ACHN (cell line): ENCODE measurements at regions not wholly inside any gene's neighbourhood (a gene's known extent, or its start where the extent isn't known, plus 50 kb on each side); places are given as distances from the start of the nearest gene placed in this dataset.

Experiments used
- DNase-seq: peaks from one replicate; pipeline ENCODE4 v3.0.0-alpha.2; 2015
- in situ Hi-C: cut with HindIII; loops from 2 replicates; pipeline ENCODE4 v1.10.0; 2017; ENCODE audit warnings: low sequenced_read_pairs, low pct_ligation_motif_present, low pct_unique_long_range_greater_than_20kb

- in situ Hi-C loops, result no loop called here
- no peak for DNase-seq
Observed at GRCh38 chr3:178159691-178160220, 376.5 kb upstream of the KCNMB2 start.

DNA sequence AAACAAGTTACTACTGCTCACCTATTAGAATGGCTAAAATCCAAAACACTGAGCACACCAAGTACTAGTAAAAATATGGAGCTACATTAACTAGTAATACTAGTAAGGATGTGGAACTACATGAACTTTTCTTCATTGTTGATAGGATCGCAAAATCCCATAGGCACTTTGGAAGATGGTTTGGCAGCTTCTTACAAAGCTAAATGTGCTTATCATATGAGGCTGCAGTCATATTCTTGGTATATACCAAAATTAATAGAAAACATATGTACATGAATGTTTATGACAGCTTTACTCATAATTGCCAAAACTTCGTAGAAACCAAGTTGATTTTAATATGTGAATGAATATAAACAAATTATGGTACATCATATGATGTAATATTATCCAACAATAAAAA, 366.8 kb upstream of the KCNMB2 start:
- DNase-seq, result no peak
- in situ Hi-C loops, result no loop called here

- in situ Hi-C loops, result no loop called here
- peak; percentile 22 for DNase-seq
Observed at GRCh38 chr3:178170698-178171535, 365.3 kb upstream of the KCNMB2 start.

DNA sequence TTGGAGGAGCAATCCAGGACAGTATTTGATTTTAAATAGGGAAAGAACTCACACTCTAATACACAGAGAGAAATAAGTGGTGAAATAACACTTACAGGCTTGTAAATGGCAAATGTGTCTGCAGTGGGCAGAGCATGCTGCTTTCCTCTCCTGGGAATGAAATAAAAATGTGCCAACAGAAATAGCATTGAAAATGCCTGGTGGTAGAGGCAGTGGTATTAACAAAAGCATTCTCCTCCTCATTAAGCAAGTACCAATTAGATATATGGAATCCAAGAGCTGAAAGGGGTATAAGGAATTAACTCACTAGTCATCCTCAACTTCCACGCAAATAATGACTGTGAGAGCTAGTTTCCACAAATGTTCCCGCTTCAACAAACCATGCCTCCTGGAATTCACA, 364.1 kb upstream of the KCNMB2 start:
- DNase-seq, result no peak
- in situ Hi-C loops, result no loop called here

DNA sequence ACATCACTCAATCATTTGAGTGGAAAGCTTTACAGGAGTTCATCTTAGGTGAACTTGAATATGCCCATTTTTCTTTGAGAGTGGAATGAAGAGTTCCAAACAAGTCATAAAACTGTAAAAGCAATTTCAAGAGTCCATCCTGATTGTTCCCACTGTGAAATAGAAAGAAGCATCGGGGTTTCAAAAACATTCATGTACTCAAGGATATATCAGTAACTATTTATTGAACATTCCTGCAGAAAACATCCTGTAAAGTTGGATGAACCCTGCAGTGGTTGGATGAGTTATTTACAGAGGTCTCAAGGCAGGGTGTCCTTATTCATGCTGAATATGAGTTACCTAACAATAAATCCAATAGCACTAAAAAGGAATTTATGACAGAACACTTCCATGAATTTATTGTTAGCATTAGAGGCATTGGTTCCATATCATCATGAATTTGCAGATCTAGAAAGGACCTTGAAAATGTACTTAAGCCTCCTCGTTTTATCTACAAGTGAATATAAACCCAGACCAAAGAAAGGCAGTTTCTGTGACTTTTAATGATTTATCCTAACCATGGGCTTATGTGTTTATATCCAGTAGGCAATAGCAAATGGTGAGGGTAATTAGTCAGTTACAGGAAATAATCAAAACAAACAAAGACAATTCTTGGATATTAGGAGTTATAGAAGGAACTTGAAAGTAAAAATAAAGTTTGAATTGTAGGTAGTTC, 361.9 kb upstream of the KCNMB2 start:
- DNase-seq, result no peak
- in situ Hi-C loops, result no loop called here

DNA sequence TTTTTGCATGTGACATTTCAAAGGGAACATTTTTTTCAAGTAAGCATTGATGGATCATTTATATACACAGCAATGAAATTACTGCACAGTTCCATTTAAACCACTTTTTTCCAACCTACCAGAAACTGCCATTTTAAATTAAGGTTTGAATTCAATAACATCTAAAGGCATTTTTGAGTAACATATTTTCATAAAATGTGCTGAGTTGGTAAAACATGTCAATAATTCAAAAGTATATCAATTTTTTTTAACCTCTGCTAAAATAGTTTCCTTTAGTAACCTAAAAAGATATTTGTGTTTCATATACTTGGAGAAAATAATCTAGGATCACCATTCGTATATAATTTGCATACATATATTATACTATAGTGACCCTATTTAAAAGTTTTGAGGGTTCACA, 355.1 kb upstream of the KCNMB2 start:
- DNase-seq, result no peak
- in situ Hi-C loops, result no loop called here

DNA sequence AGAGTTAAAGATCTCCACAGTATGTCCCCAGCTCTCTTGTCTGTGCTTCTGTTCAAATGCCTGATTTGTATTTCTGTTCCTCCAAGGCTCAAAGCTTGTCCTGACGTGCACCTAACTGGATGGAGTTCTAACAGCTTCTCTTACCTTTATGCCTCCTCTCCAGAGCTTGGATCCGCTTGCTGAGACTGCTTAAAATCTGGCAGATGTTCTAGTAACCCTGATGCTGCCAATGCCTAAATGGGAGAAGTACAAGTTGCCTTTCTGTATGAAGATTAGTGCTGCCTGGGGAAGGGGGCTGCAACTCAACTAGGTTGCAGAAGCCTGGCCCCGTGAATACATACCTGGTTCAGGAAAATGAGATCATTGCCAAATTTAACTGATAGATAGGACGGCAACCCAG, 354.5 kb upstream of the KCNMB2 start:
- no peak for DNase-seq
- in situ Hi-C loops, result no loop called here

GRCh38 chr3:178182337-178182779, 353.9 kb upstream of the KCNMB2 start:
- DNase-seq, result no peak
- in situ Hi-C loops, result no loop called here

- in situ Hi-C loops, result no loop called here
- DNase-seq, result no peak
Observed at GRCh38 chr3:178184833-178185232, 351.4 kb upstream of the KCNMB2 start.

GRCh38 chr3:178186666-178187065, 349.6 kb upstream of the KCNMB2 start:
- in situ Hi-C loops, result no loop called here
- DNase-seq, result no peak

DNA sequence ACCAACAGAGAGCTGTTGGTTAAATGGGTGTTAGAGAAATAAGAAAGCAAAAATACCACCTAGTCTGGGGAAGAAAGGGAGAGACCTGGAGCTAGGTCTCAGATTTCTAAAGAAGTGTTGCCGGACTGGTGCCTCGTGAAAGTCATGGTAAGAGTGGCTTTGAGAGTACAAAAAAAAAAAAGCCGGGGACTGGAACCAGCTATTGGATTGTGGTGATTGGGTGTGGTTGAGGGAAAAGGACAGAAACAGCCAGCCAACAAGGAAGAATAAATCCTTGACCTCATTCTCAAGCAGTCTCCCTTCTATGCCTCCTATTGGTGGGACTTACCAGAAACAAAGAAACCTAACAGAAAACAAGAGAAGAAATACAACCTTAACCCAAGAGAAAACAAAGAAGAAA, 346.4 kb upstream of the KCNMB2 start:
- DNase-seq, result no peak
- in situ Hi-C loops, result no loop called here

DNA sequence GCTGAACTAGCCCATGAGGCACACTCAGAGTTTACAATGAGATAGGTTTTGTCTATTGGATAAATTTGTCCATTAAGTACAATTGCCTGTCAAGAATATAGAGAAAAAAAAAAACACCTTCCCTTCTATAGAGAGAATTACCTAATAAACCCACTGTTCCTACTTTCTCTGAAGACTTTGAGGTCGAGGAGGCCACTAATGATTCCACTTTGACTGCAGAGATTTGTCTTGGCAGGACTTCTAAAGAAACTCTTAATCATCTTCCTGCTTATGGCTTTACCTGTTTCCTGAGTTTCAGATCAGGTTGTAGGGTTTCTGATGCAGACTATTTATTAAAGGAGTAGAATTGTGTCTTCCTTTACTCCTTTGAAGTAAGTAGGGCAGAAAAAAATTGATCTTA, 342.4 kb upstream of the KCNMB2 start:
- in situ Hi-C loops, result no loop called here
- no peak for DNase-seq

DNA sequence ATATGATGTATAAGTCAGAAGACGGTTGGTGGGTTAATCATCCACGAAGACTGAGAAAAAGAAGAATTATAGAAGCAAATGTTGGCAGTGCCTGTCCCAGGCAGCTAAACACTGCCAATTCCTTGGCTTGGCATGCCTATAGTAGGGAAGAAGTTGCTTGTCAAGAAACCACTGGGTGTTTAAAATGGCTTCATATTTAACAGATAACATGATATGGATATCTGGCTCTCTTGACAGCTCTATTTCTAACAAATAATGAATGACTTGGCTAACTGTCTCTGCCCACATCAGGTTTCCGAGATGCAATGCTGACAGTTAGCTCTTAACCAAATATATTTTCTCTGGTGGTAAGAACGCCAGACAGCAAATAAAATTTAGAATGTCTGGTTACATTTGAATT, 341.7 kb upstream of the KCNMB2 start:
- DNase-seq, result no peak
- in situ Hi-C loops, result no loop called here

DNA sequence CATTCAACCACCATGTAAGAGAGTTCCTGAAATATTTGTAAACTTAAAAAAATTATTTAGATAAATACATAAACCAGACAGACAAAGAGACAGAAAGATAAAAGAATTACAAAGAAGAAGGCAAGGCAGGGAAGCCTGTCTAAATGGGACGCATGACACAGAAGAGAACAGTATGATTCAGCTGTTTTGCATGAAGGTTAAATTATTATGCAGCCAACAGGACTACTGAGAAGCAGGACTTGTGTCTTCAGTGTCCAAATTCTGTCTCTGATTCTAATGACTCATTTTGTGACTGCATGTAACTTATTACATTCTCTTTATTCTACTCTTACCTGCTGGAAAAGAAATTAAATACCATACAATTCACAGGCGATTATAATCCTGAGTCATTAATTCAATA, 340.4 kb upstream of the KCNMB2 start:
- DNase-seq, result no peak
- in situ Hi-C loops, result no loop called here

DNA sequence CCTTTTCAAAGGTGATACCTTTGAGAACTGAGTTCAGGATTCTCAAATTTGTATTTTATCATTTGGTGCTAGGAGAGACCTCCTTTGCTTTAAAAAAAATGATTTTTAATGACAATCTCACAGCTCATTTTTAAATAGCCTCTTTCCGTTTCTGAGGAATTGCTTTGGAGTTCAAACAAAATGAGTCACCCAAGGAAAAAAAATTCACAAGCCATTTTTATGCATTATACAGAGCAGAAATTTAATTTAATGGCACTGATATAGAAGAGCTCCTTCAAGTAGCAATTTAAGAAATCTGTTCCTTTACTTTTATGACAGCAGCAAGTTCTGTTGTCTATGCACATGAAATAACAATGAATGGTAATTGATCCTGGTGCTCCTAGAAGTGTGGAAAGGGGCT, 337.9 kb upstream of the KCNMB2 start:
- DNase-seq, result no peak
- in situ Hi-C loops, result no loop called here

DNA sequence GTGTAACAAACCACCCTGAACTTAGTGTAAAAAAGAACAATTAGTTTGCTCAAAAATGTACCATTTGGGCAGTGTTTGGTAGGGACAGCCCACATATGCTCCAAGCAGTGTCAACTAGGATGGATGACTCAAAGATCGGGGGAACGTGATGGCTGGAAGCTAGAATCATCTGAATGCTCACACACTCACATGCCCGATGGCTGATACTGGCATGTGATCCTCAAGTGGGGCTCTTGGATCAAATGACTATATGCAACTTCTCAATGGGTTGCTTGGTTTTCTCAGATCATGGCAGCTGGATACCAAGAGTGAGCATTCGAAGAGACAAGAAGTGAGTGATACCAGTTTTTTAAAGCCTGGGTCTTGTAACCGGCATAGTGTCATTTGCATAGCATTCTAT, 335.9 kb upstream of the KCNMB2 start:
- no peak for DNase-seq
- in situ Hi-C loops, result no loop called here

GRCh38 chr3:178201714-178202113, 334.5 kb upstream of the KCNMB2 start:
- in situ Hi-C loops, result no loop called here

DNA sequence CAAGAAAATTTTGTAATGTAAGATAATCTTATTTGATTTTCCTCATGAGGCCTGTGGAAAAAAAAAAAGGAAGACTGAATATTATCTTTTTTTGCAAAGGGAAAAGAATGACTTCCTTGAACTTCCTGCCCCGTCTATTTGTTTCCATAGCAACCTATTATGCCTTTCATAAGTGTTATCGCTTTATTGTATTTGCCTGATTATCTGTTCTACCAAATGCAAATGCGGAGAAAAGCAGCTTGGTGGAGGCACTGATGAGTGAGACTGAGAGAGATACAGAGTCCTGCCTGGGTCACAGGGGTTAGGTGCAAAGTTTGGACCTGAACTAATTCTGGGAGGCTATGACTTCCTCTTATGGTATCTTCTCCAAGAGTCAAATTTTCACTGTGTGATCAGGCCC, 334.0 kb upstream of the KCNMB2 start:
- no peak for DNase-seq
- in situ Hi-C loops, result no loop called here

More at GRCh38 chr3:178201714-178202113, 334.5 kb upstream of the KCNMB2 start:
- DNase-seq, result no peak

- DNase-seq, result no peak
- in situ Hi-C loops, result no loop called here
Observed at GRCh38 chr3:178203165-178203564, 333.1 kb upstream of the KCNMB2 start.

DNA sequence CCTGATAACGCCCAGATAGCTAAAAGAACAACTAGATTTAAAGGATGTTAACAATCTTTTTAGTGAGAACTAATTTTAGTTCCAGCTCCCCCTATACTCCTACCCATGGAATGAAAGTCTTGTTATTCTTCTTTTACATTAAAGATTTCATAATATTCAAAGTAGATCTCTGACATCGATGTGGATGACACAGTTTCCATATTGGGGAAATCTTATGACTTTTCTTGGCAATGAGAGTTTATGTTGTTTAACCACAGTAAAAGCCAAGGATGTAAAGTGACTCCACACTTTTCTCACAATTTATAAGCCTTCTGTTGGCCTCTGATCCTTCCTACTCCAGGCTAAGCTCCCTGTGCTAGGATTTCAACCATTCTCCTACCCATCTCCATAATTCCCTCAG, 332.6 kb upstream of the KCNMB2 start:
- in situ Hi-C loops, result no loop called here
- DNase-seq, result no peak
